Neural cell (in vitro differentiated cells): ENCODE measurements at regions not wholly inside any gene's neighbourhood (a gene's known extent, or its start where the extent isn't known, plus 50 kb on each side); places are given as distances from the start of the nearest gene placed in this dataset.

Experiments
- EP300 ChIP-seq: fragments of 450-650 bp; conservative IDR thresholded peaks from 2 replicates; pipeline ENCODE4 v1.6.1; 2014; ENCODE audit warnings: antibody characterized with exemption, mild to moderate bottlenecking, moderate library complexity; ENCODE audit not compliant: poor library complexity, severe bottlenecking
- EZH2 ChIP-seq: fragments of 200-600, 300-800 bp; shearing (Covaris generic), sonication (generic); IDR thresholded peaks from 2 replicates; pipeline ENCODE4 v1.6.1; 2014; ENCODE audit warnings: antibody characterized with exemption, low read length, borderline replicate concordance, mild to moderate bottlenecking; ENCODE audit not compliant: insufficient read depth, poor library complexity, severe bottlenecking
- RAD21 ChIP-seq: fragments of 450-650 bp; conservative IDR thresholded peaks from 2 replicates; pipeline ENCODE4 v1.6.1; 2014; ENCODE audit warnings: antibody characterized with exemption, mild to moderate bottlenecking, moderate library complexity
- TF ChIP-seq, protein P1 (sequence below): fragments of 450-650 bp; IDR thresholded peaks from 2 replicates; pipeline ENCODE4 v1.5.1; 2014; ENCODE audit warnings: antibody characterized with exemption, mild to moderate bottlenecking, moderate library complexity; ENCODE audit not compliant: poor library complexity, severe bottlenecking
- TF ChIP-seq, protein P2 (sequence below): IDR thresholded peaks from 2 replicates; pipeline ENCODE4 v1.6.1; 2012; ENCODE audit warnings: borderline replicate concordance

GRCh38 chr2:43033466-43034241, 192.8 kb downstream of the ZFP36L2 start:
- TF ChIP-seq EZH2, result no peak
- TF ChIP-seq, protein P1, sequence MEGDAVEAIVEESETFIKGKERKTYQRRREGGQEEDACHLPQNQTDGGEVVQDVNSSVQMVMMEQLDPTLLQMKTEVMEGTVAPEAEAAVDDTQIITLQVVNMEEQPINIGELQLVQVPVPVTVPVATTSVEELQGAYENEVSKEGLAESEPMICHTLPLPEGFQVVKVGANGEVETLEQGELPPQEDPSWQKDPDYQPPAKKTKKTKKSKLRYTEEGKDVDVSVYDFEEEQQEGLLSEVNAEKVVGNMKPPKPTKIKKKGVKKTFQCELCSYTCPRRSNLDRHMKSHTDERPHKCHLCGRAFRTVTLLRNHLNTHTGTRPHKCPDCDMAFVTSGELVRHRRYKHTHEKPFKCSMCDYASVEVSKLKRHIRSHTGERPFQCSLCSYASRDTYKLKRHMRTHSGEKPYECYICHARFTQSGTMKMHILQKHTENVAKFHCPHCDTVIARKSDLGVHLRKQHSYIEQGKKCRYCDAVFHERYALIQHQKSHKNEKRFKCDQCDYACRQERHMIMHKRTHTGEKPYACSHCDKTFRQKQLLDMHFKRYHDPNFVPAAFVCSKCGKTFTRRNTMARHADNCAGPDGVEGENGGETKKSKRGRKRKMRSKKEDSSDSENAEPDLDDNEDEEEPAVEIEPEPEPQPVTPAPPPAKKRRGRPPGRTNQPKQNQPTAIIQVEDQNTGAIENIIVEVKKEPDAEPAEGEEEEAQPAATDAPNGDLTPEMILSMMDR, result no peak
- TF ChIP-seq, protein P2, sequence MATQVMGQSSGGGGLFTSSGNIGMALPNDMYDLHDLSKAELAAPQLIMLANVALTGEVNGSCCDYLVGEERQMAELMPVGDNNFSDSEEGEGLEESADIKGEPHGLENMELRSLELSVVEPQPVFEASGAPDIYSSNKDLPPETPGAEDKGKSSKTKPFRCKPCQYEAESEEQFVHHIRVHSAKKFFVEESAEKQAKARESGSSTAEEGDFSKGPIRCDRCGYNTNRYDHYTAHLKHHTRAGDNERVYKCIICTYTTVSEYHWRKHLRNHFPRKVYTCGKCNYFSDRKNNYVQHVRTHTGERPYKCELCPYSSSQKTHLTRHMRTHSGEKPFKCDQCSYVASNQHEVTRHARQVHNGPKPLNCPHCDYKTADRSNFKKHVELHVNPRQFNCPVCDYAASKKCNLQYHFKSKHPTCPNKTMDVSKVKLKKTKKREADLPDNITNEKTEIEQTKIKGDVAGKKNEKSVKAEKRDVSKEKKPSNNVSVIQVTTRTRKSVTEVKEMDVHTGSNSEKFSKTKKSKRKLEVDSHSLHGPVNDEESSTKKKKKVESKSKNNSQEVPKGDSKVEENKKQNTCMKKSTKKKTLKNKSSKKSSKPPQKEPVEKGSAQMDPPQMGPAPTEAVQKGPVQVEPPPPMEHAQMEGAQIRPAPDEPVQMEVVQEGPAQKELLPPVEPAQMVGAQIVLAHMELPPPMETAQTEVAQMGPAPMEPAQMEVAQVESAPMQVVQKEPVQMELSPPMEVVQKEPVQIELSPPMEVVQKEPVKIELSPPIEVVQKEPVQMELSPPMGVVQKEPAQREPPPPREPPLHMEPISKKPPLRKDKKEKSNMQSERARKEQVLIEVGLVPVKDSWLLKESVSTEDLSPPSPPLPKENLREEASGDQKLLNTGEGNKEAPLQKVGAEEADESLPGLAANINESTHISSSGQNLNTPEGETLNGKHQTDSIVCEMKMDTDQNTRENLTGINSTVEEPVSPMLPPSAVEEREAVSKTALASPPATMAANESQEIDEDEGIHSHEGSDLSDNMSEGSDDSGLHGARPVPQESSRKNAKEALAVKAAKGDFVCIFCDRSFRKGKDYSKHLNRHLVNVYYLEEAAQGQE, result no peak
- no peak for TF ChIP-seq RAD21
- TF ChIP-seq EP300, result no peak
